A673 (cell line): ENCODE measurements at regions not wholly inside any gene's neighbourhood (a gene's known extent, or its start where the extent isn't known, plus 50 kb on each side); places are given as distances from the start of the nearest gene placed in this dataset.

Experiments used
- BruUV-seq: library from RNA; stranded (reverse); fragments of 400-500 nt; replicated peaks from 2 replicates; lab custom pipeline; 2021; lab: Mats Ljungman, UMichigan
- CTCF ChIA-PET: fragments of 300-600 bp; sonication (Branson Sonifier 250); formaldehyde crosslinking; loops from one replicate; lab custom pipeline; 2022; ENCODE audit warnings: antibody characterized with exemption; lab: Charles Lee
- POLR2A ChIA-PET: fragments of 300-600 bp; sonication (Branson Sonifier 250); formaldehyde crosslinking; loops from one replicate; lab custom pipeline; 2022; ENCODE audit warnings: antibody characterized with exemption; ENCODE audit not compliant: low non-redundant PET; lab: Charles Lee
- DNase-seq: peaks from one replicate; pipeline ENCODE4 v3.0.0-alpha.2; 2015; ENCODE audit warnings: low spot score
- H3K27ac ChIP-seq: fragments of 200-600 bp; sonication (generic); 2 replicates; pipeline ENCODE4 v1.5.1; 2016; ENCODE audit warnings: mixed run types, low read depth, mild to moderate bottlenecking, mixed read lengths, antibody characterized with exemption, low read length; ENCODE audit not compliant: poor library complexity, severe bottlenecking
- H3K27me3 ChIP-seq: fragments of 200-600 bp; sonication (generic); replicated peaks from 2 replicates; pipeline ENCODE4 v1.6.1; 2017; ENCODE audit warnings: mixed run types, low read depth, mild to moderate bottlenecking, mixed read lengths, antibody characterized with exemption, low read length; ENCODE audit not compliant: insufficient read depth, poor library complexity
- H3K36me3 ChIP-seq: fragments of 200-600 bp; sonication (generic); 2 replicates; pipeline ENCODE4 v1.6.1; 2016; ENCODE audit warnings: mixed run types, mild to moderate bottlenecking, mixed read lengths, antibody characterized with exemption, low read length; ENCODE audit not compliant: insufficient read depth, poor library complexity, severe bottlenecking
- H3K4me1 ChIP-seq: fragments of 200-600 bp; sonication (generic); 2 replicates; pipeline ENCODE4 v1.6.1; 2017; ENCODE audit warnings: mixed run types, mild to moderate bottlenecking, mixed read lengths, antibody characterized with exemption, low read length; ENCODE audit not compliant: insufficient read depth, poor library complexity, severe bottlenecking
- H3K4me3 ChIP-seq: fragments of 200-600 bp; sonication (generic); 2 replicates; pipeline ENCODE4 v1.5.1; 2016; ENCODE audit warnings: low read depth, mixed run types, mild to moderate bottlenecking, mixed read lengths, low read length; ENCODE audit not compliant: poor library complexity, severe bottlenecking
- H3K9me3 ChIP-seq: fragments of 200-600 bp; sonication (generic); 2 replicates; pipeline ENCODE4 v1.6.1; 2016; ENCODE audit warnings: mixed run types, low read depth, mild to moderate bottlenecking, mixed read lengths, antibody characterized with exemption, low read length; ENCODE audit not compliant: poor library complexity, severe bottlenecking
- CTCF ChIP-seq: fragments of 300-800, 200-600 bp; sonication (generic); conservative IDR thresholded peaks from 2 replicates; pipeline ENCODE4 v1.5.1; 2017; ENCODE audit warnings: low read depth, mild to moderate bottlenecking, antibody characterized with exemption, low read length, moderate library complexity, mixed read lengths
- EZH2 ChIP-seq: fragments of 200-600 bp; sonication (generic); IDR thresholded peaks from 2 replicates; pipeline ENCODE4 v1.6.1; 2017; ENCODE audit warnings: borderline replicate concordance, low read depth, mild to moderate bottlenecking, mixed read lengths, antibody characterized with exemption, low read length; ENCODE audit not compliant: poor library complexity, severe bottlenecking
- intact Hi-C: fragments of 100-400 bp; cut with micrococcal nuclease; formaldehyde crosslinking; loops from one replicate; pipeline ENCODE4 v1.10.0; 2022; ENCODE audit not compliant: unreplicated experiment

- ChIA-PET POLR2A (no interaction called here), CTCF (no interaction called here)
- TF ChIP-seq CTCF = no peak
- no peak for TF ChIP-seq EZH2
- no peak overlapping the region for H3K4me3 ChIP-seq
- no peaks in the 10 kb centered on the region for H3K9me3 ChIP-seq
- BruUV-seq = no TSS peak
- H3K36me3 ChIP-seq = no peaks in the 10 kb centered on the region
- H3K4me1 ChIP-seq = peaks cover 8% of the 10 kb centered on the region
- intact Hi-C loops = no loop called here
- H3K27me3 ChIP-seq = no peaks in the 10 kb centered on the region
- H3K27ac ChIP-seq = no peak overlapping the region
- no peak for DNase-seq
These were observed 134.2 kb downstream of the MRPL14 start for GRCh38 chr6:43992783-43993644.

GRCh38 chr6:43992126-43992663 is 135.1 kb downstream of the MRPL14 start:
- no TSS peak for BruUV-seq
- H3K36me3 ChIP-seq = no peaks in the 10 kb centered on the region
- no peak overlapping the region for H3K4me3 ChIP-seq
- H3K27ac ChIP-seq = no peak overlapping the region
- POLR2A ChIA-PET = interaction anchor here (0.6 kb wide), 1 partner anchor 368 kb away, joined by 3 read pairs; no protein-coding TSS in a partner anchor
- no peak for DNase-seq
- H3K27me3 ChIP-seq = no peaks in the 10 kb centered on the region
- peaks cover 8% of the 10 kb centered on the region for H3K4me1 ChIP-seq
- no peaks in the 10 kb centered on the region for H3K9me3 ChIP-seq
- CTCF ChIA-PET = no interaction called here
- TF ChIP-seq CTCF (no peak), EZH2 (no peak)
- intact Hi-C loops = no loop called here

- H3K36me3 ChIP-seq = no peaks in the 10 kb centered on the region
- no peak overlapping the region for H3K4me3 ChIP-seq
- BruUV-seq = no TSS peak
- no peak for DNase-seq
- intact Hi-C loops = no loop called here
- POLR2A ChIA-PET = no interaction called here
- no peaks in the 10 kb centered on the region for H3K27me3 ChIP-seq
- H3K9me3 ChIP-seq = no peaks in the 10 kb centered on the region
- H3K27ac ChIP-seq = no peak overlapping the region
- CTCF ChIA-PET = no interaction called here
- TF ChIP-seq EZH2 (no peak), CTCF (no peak)
- peaks cover 8% of the 10 kb centered on the region for H3K4me1 ChIP-seq
These were observed 136.3 kb downstream of the MRPL14 start for GRCh38 chr6:43990627-43991619.
